ENCODE measurements at regions not wholly inside any gene's neighbourhood (a gene's known extent, or its start where the extent isn't known, plus 50 kb on each side); places are given as distances from the start of the nearest gene placed in this dataset.

- TF ChIP-seq ZBTB40 (IDR thresholded peaks at IDR 0.05) (no peak), ZBTB40 (CRISPR knock-in tag; IDR thresholded peaks at IDR 0.05) (no peak), ISL2 (CRISPR knock-in tag; IDR thresholded peaks at IDR 0.05) (peak; percentile 94), BORCS8-MEF2B (CRISPR knock-in tag; IDR thresholded peaks at IDR 0.05) (no peak), NFE2L1 (CRISPR knock-in tag; IDR thresholded peaks at IDR 0.05; ENCODE audit: borderline replicate concordance) (no peak), XBP1 (CRISPR knock-in tag; IDR thresholded peaks at IDR 0.05) (no peak), ZNF33B (CRISPR knock-in tag; IDR thresholded peaks at IDR 0.05) (no peak), RFXANK (CRISPR knock-in tag; IDR thresholded peaks at IDR 0.05) (no peak), ERF (CRISPR knock-in tag; IDR thresholded peaks at IDR 0.05) (peak; percentile 72; the same call in 1 of the 2 replicates), ATF7 (IDR thresholded peaks at IDR 0.05) (peak; percentile 27; the same call in 1 of the 2 replicates), ATF7 (CRISPR knock-in tag; IDR thresholded peaks at IDR 0.05) (no peak), ZNF7 (CRISPR knock-in tag; IDR thresholded peaks at IDR 0.05) (no peak), ZNF446 (CRISPR knock-in tag; IDR thresholded peaks at IDR 0.05) (no peak), AKAP8 (CRISPR knock-in tag; IDR thresholded peaks at IDR 0.05) (no peak), ZNF276 (CRISPR knock-in tag; IDR thresholded peaks at IDR 0.05; ENCODE audit: low read depth) (no peak), FIP1L1 (IDR thresholded peaks at IDR 0.05; ENCODE audit: borderline replicate concordance, insufficient read depth, low read depth, low read length) (no peak), CC2D1A (CRISPR knock-in tag; IDR thresholded peaks at IDR 0.05) (no peak), SAFB2 (CRISPR knock-in tag; IDR thresholded peaks at IDR 0.05; ENCODE audit: borderline replicate concordance, low read depth) (no peak), ZNF781 (CRISPR knock-in tag; IDR thresholded peaks at IDR 0.05; ENCODE audit: borderline replicate concordance, not compliant biosample characterization) (no peak), ZNF737 (CRISPR knock-in tag; IDR thresholded peaks at IDR 0.05; ENCODE audit: borderline replicate concordance) (no peak), SP1 (IDR thresholded peaks at IDR 0.05) (no peak), SP1 (CRISPR knock-in tag; IDR thresholded peaks at IDR 0.05) (0 out of 2 replicates have a peak, but pooled peaks have one; percentile 8)
These were observed 79.5 kb upstream of the PALMD start (continued) for GRCh38 chr1:99566290-99567021.
